WTC11 (cell line): ENCODE measurements at regions not wholly inside any gene's neighbourhood (a gene's known extent, or its start where the extent isn't known, plus 50 kb on each side); places are given as distances from the start of the nearest gene placed in this dataset.

Experiments
- ATAC-seq: fragments of 200-7000 bp; cut with Tn5 transposase; 2 replicates; pipeline ENCODE4 v1.10.0; 2021; ENCODE audit warnings: mild to moderate bottlenecking, moderate library complexity
- CTCF ChIA-PET: fragments of 300-600 bp; sonication (Branson Sonifier 250); formaldehyde crosslinking; loops from one replicate; lab custom pipeline; 2021; ENCODE audit warnings: antibody characterized with exemption; lab: Charles Lee
- POLR2A ChIA-PET: fragments of 350-600 bp; sonication (Branson Sonifier 250); formaldehyde crosslinking; loops from one replicate; lab custom pipeline; 2021; ENCODE audit warnings: antibody characterized with exemption; lab: Charles Lee
- DNase-seq: peaks from one replicate; pipeline ENCODE4 v3.0.0; 2021; ENCODE audit warnings: low spot score
- H3K27ac Mint-ChIP-seq: 2 replicates; pipeline ENCODE4 v1.8.0; 2021; ENCODE audit warnings: mixed read lengths
- H3K27me3 Mint-ChIP-seq: 2 replicates; pipeline ENCODE4 v1.8.0; 2021; ENCODE audit warnings: low read depth, mild to moderate bottlenecking, moderate library complexity, mixed read lengths
- H3K36me3 Mint-ChIP-seq: 2 replicates; pipeline ENCODE4 v1.8.0; 2021; ENCODE audit warnings: mixed read lengths
- H3K4me1 Mint-ChIP-seq: 2 replicates; pipeline ENCODE4 v1.8.0; 2022; ENCODE audit warnings: mixed read lengths
- H3K4me3 Mint-ChIP-seq: 2 replicates; pipeline ENCODE4 v1.8.0; 2021; ENCODE audit warnings: mild to moderate bottlenecking, moderate library complexity, mixed read lengths
- H3K9me3 Mint-ChIP-seq: 2 replicates; pipeline ENCODE4 v1.8.0; 2021; ENCODE audit warnings: mixed read lengths
- HMGA2 ChIP-seq: fragments of 250-450 bp; sonication (Bioruptor Pico); IDR thresholded peaks from 2 replicates; pipeline ENCODE4 v1.4.0; 2021; ENCODE audit warnings: mild to moderate bottlenecking, moderate library complexity
- SMAD4 ChIP-seq: sonication (generic); formaldehyde crosslinking; IDR thresholded peaks from 2 replicates; pipeline ENCODE4 v1.8.0; 2022; ENCODE audit warnings: mild to moderate bottlenecking, missing genetic modification reagents
- TEAD1 ChIP-seq: sonication (generic); formaldehyde crosslinking; IDR thresholded peaks from 2 replicates; pipeline ENCODE4 v1.8.0; 2022; ENCODE audit warnings: mild to moderate bottlenecking, missing genetic modification reagents
- TP53 ChIP-seq: sonication (generic); formaldehyde crosslinking; IDR thresholded peaks from 2 replicates; pipeline ENCODE4 v1.8.1; 2023; ENCODE audit warnings: mild to moderate bottlenecking, missing genetic modification reagents
- ZBTB21 ChIP-seq: sonication (generic); formaldehyde crosslinking; IDR thresholded peaks from 2 replicates; pipeline ENCODE4 v1.8.1; 2023; ENCODE audit warnings: mild to moderate bottlenecking, missing genetic modification reagents, borderline replicate concordance
- TF ChIP-seq, protein P1 (sequence below): sonication (generic); formaldehyde crosslinking; IDR thresholded peaks from 2 replicates; pipeline ENCODE4 v1.8.1; 2023; ENCODE audit warnings: mild to moderate bottlenecking, missing genetic modification reagents, borderline replicate concordance
- TF ChIP-seq, protein P2 (sequence below): fragments of 250-450 bp; sonication (Bioruptor Pico); conservative IDR thresholded peaks from 2 replicates; pipeline ENCODE4 v1.9.0; 2021; ENCODE audit warnings: mild to moderate bottlenecking
- TF ChIP-seq, protein P3 (sequence below): sonication (generic); formaldehyde crosslinking; IDR thresholded peaks from 2 replicates; pipeline ENCODE4 v1.8.0; 2022; ENCODE audit warnings: mild to moderate bottlenecking, missing genetic modification reagents
- TF ChIP-seq, protein P4 (sequence below): fragments of 250-450 bp; sonication (Bioruptor Pico); IDR thresholded peaks from 2 replicates; pipeline ENCODE4 v1.9.0; 2021; ENCODE audit warnings: moderate library complexity, mild to moderate bottlenecking, inconsistent platforms, borderline replicate concordance
- TF ChIP-seq, protein P5 (sequence below): sonication (generic); formaldehyde crosslinking; IDR thresholded peaks from 2 replicates; pipeline ENCODE4 v1.8.1; 2022; ENCODE audit warnings: mild to moderate bottlenecking, moderate library complexity, missing genetic modification reagents
- TF ChIP-seq, protein P6 (sequence below): sonication (generic); formaldehyde crosslinking; IDR thresholded peaks from 2 replicates; pipeline ENCODE4 v1.8.0; 2023; ENCODE audit warnings: missing genetic modification reagents
- TF ChIP-seq, protein P7 (sequence below): sonication (generic); formaldehyde crosslinking; IDR thresholded peaks from 2 replicates; pipeline ENCODE4 v1.8.0; 2022; ENCODE audit warnings: mild to moderate bottlenecking, missing genetic modification reagents

DNA sequence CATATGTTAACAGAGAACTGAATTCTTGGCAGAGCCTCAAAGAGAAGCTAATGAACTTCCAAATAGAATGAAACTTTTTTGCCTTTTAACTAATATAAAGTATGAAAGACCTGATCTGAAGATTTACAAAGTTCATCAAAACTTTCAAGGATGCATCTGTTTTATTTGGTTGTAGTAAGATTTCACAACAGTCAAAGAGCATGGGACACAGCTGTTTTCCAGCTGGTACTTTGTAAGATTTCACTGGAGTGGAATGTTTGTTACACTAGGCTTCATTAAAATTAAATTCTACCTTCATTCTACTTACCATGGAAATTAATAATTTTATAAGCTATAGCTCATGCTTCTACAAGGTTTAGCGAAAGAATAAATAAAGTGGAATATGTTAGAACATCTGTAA, 351.2 kb downstream of the SLC6A15 start (continued):
- TF ChIP-seq, protein P1, sequence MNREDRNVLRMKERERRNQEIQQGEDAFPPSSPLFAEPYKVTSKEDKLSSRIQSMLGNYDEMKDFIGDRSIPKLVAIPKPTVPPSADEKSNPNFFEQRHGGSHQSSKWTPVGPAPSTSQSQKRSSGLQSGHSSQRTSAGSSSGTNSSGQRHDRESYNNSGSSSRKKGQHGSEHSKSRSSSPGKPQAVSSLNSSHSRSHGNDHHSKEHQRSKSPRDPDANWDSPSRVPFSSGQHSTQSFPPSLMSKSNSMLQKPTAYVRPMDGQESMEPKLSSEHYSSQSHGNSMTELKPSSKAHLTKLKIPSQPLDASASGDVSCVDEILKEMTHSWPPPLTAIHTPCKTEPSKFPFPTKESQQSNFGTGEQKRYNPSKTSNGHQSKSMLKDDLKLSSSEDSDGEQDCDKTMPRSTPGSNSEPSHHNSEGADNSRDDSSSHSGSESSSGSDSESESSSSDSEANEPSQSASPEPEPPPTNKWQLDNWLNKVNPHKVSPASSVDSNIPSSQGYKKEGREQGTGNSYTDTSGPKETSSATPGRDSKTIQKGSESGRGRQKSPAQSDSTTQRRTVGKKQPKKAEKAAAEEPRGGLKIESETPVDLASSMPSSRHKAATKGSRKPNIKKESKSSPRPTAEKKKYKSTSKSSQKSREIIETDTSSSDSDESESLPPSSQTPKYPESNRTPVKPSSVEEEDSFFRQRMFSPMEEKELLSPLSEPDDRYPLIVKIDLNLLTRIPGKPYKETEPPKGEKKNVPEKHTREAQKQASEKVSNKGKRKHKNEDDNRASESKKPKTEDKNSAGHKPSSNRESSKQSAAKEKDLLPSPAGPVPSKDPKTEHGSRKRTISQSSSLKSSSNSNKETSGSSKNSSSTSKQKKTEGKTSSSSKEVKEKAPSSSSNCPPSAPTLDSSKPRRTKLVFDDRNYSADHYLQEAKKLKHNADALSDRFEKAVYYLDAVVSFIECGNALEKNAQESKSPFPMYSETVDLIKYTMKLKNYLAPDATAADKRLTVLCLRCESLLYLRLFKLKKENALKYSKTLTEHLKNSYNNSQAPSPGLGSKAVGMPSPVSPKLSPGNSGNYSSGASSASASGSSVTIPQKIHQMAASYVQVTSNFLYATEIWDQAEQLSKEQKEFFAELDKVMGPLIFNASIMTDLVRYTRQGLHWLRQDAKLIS (CRISPR knock-in tag), result no peak
- TF ChIP-seq, protein P2, sequence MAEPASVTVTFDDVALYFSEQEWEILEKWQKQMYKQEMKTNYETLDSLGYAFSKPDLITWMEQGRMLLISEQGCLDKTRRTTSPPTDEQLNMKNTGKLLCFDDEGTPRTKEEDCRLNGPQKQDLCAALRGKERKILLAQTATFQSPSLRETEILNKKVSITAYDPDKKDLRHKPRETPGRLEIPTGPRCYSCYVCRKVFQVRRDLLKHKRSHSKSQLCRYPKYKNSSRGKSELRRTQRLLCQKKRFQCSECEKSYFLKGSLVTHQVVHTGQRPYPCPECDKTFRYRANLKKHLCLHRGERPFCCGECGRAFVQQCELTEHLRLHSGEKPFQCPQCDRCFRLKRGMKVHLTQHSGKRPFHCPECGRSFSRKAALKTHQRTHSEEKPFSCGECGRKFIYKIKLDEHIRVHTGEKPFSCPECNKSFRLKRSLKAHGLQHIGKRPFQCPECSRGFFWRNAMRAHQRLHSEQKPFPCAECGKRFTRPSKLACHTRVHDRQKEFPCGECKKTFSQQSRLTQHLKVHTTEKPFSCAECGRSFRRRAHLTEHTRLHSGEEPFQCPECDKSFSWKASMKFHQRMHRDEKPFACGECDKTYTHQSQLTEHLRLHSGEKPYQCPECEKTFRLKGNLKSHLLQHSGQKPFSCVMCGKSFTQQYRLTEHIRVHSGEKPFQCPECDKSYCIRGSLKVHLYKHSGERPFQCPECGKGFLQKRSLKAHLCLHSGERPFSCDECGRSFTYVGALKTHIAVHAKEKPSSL, result no peak
- no peak for TF ChIP-seq TP53 (CRISPR knock-in tag)

DNA sequence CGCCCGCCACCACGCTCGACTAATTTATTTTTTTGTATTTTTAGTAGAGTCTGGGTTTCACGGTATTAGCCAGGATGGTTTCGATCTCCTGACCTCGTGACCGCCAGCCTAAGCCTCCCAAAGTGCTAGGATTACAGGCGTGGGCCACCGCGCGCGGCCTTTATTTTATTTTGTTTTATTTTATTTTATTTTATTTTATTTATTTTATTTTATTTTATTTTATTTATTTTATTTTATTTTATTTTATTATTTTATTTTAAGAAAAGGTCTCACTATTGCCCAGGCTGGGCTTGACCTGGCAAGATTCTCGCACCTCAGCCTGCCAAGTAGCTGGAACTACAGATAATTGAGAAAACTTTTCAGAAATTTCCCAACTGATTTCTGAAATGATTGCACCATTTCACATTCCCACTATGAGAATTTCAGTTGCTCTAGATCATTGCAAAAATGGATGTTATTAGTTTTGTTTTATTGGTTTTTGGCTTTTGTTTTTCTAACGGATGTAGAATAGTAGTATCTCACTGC, 358.3 kb downstream of the SLC6A15 start:
- Mint-ChIP-seq H3K27ac (no peak overlapping the region), H3K4me1 (no peaks in the 10 kb centered on the region), H3K27me3 (no peaks in the 10 kb centered on the region), H3K36me3 (no peaks in the 10 kb centered on the region), H3K9me3 (no peaks in the 10 kb centered on the region), H3K4me3 (no peak overlapping the region)
- TF ChIP-seq TEAD1 (no peak), HMGA2 (CRISPR knock-in tag) (peak; percentile 98)
- POLR2A ChIA-PET, result no interaction called here
- ATAC-seq, result no peak
- no peak for DNase-seq
- CTCF ChIA-PET, result no interaction called here

DNA sequence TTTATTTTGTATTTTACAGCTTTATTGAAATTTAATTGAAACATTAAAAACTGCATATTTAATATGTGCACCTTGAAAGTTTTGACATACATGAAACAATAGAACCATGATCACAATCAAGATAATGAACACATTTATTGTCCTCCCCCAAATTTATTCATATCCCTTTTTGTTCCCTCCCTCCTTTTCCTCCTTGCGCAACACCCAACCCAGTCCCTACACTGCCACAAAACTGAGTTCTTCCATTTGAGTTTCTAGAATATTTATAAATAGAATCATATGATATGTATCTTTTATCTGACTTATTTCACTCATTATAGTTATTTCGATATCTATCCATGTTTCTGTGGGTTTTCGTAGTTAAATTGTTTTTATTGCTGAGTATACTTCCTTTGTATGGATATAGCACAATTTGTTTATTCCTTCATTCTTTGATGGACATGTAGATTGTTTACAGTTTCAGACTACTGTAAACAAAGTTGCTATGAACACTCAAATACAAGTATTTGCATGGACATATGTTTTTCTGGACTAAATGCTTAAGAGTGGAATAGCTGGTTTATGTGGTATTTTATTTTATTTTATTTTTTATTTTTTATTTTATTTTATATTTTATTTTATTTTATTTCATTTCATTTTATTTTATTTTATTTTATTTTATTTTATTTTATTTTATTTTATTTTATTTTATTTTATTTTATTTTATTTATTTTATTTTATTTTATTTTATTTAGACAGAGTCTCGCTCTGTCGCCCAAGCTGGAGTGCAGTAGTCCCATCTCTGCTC, 359.1 kb downstream of the SLC6A15 start:
- CTCF ChIA-PET, result no interaction called here
- H3K27me3 Mint-ChIP-seq, result no peaks in the 10 kb centered on the region
- POLR2A ChIA-PET, result no interaction called here
- H3K4me1 Mint-ChIP-seq, result no peaks in the 10 kb centered on the region
- no peaks in the 10 kb centered on the region for H3K9me3 Mint-ChIP-seq
- TF ChIP-seq, protein P3, sequence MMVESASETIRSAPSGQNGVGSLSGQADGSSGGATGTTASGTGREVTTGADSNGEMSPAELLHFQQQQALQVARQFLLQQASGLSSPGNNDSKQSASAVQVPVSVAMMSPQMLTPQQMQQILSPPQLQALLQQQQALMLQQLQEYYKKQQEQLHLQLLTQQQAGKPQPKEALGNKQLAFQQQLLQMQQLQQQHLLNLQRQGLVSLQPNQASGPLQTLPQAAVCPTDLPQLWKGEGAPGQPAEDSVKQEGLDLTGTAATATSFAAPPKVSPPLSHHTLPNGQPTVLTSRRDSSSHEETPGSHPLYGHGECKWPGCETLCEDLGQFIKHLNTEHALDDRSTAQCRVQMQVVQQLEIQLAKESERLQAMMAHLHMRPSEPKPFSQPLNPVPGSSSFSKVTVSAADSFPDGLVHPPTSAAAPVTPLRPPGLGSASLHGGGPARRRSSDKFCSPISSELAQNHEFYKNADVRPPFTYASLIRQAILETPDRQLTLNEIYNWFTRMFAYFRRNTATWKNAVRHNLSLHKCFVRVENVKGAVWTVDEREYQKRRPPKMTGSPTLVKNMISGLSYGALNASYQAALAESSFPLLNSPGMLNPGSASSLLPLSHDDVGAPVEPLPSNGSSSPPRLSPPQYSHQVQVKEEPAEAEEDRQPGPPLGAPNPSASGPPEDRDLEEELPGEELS, result no peak
- TF ChIP-seq HMGA2 (CRISPR knock-in tag), result peak; percentile 96
- H3K27ac Mint-ChIP-seq, result no peak overlapping the region
- H3K4me3 Mint-ChIP-seq, result no peak overlapping the region
- no peaks in the 10 kb centered on the region for H3K36me3 Mint-ChIP-seq
- ATAC-seq (no peak), DNase-seq (no peak)

DNA sequence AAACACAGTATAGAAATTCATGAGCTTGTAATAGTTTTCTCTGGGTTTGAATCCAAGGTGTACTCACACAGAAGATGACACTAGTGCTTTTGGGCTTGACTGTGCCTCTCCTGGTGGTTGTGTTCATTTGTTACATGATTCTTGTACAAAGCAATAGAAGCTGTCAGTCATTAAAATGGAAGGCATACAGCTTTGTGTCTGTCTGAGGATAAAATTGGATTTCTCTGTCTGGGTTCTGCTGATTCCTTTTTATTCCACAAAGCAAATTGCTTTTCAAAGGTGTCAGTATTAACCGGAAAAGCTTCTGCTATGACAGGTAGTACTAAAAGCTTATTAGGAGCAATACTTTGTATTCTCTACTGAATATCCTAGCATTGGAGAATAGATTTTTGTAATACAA, 361.2 kb downstream of the SLC6A15 start:
- DNase-seq (no peak), ATAC-seq (no peak)
- CTCF ChIA-PET, result no interaction called here
- H3K9me3 Mint-ChIP-seq, result no peaks in the 10 kb centered on the region
- H3K36me3 Mint-ChIP-seq, result no peaks in the 10 kb centered on the region
- H3K27ac Mint-ChIP-seq, result no peak overlapping the region
- POLR2A ChIA-PET, result no interaction called here
- no peaks in the 10 kb centered on the region for H3K4me1 Mint-ChIP-seq
- TF ChIP-seq, protein P4, sequence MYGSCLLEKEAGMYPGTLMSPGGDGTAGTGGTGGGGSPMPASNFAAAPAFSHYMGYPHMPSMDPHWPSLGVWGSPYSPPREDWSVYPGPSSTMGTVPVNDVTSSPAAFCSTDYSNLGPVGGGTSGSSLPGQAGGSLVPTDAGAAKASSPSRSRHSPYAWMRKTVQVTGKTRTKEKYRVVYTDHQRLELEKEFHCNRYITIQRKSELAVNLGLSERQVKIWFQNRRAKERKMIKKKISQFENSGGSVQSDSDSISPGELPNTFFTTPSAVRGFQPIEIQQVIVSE (CRISPR knock-in tag), result no peak
- TF ChIP-seq, protein P5, sequence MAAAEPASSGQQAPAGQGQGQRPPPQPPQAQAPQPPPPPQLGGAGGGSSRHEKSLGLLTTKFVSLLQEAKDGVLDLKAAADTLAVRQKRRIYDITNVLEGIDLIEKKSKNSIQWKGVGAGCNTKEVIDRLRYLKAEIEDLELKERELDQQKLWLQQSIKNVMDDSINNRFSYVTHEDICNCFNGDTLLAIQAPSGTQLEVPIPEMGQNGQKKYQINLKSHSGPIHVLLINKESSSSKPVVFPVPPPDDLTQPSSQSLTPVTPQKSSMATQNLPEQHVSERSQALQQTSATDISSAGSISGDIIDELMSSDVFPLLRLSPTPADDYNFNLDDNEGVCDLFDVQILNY (CRISPR knock-in tag), result no peak
- TF ChIP-seq, protein P6, sequence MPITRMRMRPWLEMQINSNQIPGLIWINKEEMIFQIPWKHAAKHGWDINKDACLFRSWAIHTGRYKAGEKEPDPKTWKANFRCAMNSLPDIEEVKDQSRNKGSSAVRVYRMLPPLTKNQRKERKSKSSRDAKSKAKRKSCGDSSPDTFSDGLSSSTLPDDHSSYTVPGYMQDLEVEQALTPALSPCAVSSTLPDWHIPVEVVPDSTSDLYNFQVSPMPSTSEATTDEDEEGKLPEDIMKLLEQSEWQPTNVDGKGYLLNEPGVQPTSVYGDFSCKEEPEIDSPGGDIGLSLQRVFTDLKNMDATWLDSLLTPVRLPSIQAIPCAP (CRISPR knock-in tag), result no peak
- no peak for TF ChIP-seq ZBTB21 (CRISPR knock-in tag)
- TF ChIP-seq SMAD4 (CRISPR knock-in tag), result no peak
- TF ChIP-seq, protein P7, sequence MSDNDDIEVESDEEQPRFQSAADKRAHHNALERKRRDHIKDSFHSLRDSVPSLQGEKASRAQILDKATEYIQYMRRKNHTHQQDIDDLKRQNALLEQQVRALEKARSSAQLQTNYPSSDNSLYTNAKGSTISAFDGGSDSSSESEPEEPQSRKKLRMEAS, result no peak
- no peaks in the 10 kb centered on the region for H3K27me3 Mint-ChIP-seq
- H3K4me3 Mint-ChIP-seq, result no peak overlapping the region
